ENCODE measurements at regions not wholly inside any gene's neighbourhood (a gene's known extent, or its start where the extent isn't known, plus 50 kb on each side); places are given as distances from the start of the nearest gene placed in this dataset.

GRCh38 chr14:103227094-103227768 lies 104.0 kb downstream of the TNFAIP2 start:
- ChIA-PET CTCF (interaction anchor here (0.5 kb wide), 1 partner anchor 36 kb away, joined by 3 read pairs; no protein-coding TSS in a partner anchor), POLR2A (no interaction called here)
- no peaks in the 10 kb centered on the region for H3K4me1 ChIP-seq (ENCODE audit: control insufficient read depth, insufficient read depth, low read length)
- H3K27ac ChIP-seq (ENCODE audit: extremely low read depth, low read depth, low read length): no peak overlapping the region
- H3K4me3 ChIP-seq (ENCODE audit: low read depth, low read length): no peak overlapping the region
- H3K9me3 ChIP-seq (ENCODE audit: control insufficient read depth, insufficient read depth, low read depth, low read length): no peaks in the 10 kb centered on the region
- no peaks in the 10 kb centered on the region for H3K36me3 ChIP-seq (ENCODE audit: control insufficient read depth in 2 of 2, insufficient read depth in 1 of 2, low read length in 2 of 2)
- TF ChIP-seq ZIC2 (tag by site-specific recombination; IDR thresholded peaks at IDR 0.05): peak; percentile 81
- TF ChIP-seq GLIS1 (tag by site-specific recombination; IDR thresholded peaks at IDR 0.05): peak; percentile 93
- no peak for TF ChIP-seq ZNF571 (tag by site-specific recombination; IDR thresholded peaks at IDR 0.05)
- TF ChIP-seq ZNF792 (tag by site-specific recombination; IDR thresholded peaks at IDR 0.05): no peak
- no peak for TF ChIP-seq GLIS2 (tag by site-specific recombination; IDR thresholded peaks at IDR 0.05)

- Histone ChIP-seq H3K9me3 (ENCODE audit: control insufficient read depth, insufficient read depth, low read depth, low read length) (no peaks in the 10 kb centered on the region), H3K27ac (ENCODE audit: extremely low read depth, low read depth, low read length) (no peak overlapping the region), H3K4me1 (ENCODE audit: control insufficient read depth, insufficient read depth, low read length) (peaks cover 5% of the 10 kb centered on the region), H3K36me3 (ENCODE audit: control insufficient read depth in 2 of 2, insufficient read depth in 1 of 2, low read length in 2 of 2) (no peaks in the 10 kb centered on the region), H3K4me3 (ENCODE audit: low read depth, low read length) (no peak overlapping the region)
- ChIA-PET POLR2A (no interaction called here), CTCF (no interaction called here)
- TF ChIP-seq ZSCAN16 (tag by site-specific recombination; IDR thresholded peaks at IDR 0.05) (no peak), ZNF830 (tag by site-specific recombination; IDR thresholded peaks at IDR 0.05; ENCODE audit: low read depth) (no peak), GLIS1 (tag by site-specific recombination; IDR thresholded peaks at IDR 0.05) (peak; percentile 18; the same call in 1 of the 2 replicates), ZNF121 (tag by site-specific recombination; IDR thresholded peaks at IDR 0.05) (no peak)
Observed at GRCh38 chr14:103228076-103228806, 105.0 kb downstream of the TNFAIP2 start.

- Histone ChIP-seq H3K36me3 (ENCODE audit: control insufficient read depth in 2 of 2, insufficient read depth in 1 of 2, low read length in 2 of 2) (no peaks in the 10 kb centered on the region), H3K9me3 (ENCODE audit: control insufficient read depth, insufficient read depth, low read depth, low read length) (no peaks in the 10 kb centered on the region), H3K4me1 (ENCODE audit: control insufficient read depth, insufficient read depth, low read length) (peaks cover 5% of the 10 kb centered on the region), H3K27ac (ENCODE audit: extremely low read depth, low read depth, low read length) (no peak overlapping the region), H3K4me3 (ENCODE audit: low read depth, low read length) (no peak overlapping the region)
- no peak for TF ChIP-seq ZNF596 (tag by site-specific recombination; IDR thresholded peaks at IDR 0.05)
- TF ChIP-seq SCRT2 (tag by site-specific recombination; IDR thresholded peaks at IDR 0.05): no peak
- no peak for TF ChIP-seq ZNF155 (tag by site-specific recombination; IDR thresholded peaks at IDR 0.05)
- no peak for TF ChIP-seq ZNF510 (tag by site-specific recombination; IDR thresholded peaks at IDR 0.05; ENCODE audit: insufficient replicate concordance)
- TF ChIP-seq ZNF18 (tag by site-specific recombination; IDR thresholded peaks at IDR 0.05): no peak
- TF ChIP-seq ZNF140 (tag by site-specific recombination; IDR thresholded peaks at IDR 0.05): no peak
- TF ChIP-seq ZSCAN30 (tag by site-specific recombination; IDR thresholded peaks at IDR 0.05): no peak
- TF ChIP-seq ZNF23 (tag by site-specific recombination; IDR thresholded peaks at IDR 0.05; ENCODE audit: borderline replicate concordance): no peak
- TF ChIP-seq ZXDB (tag by site-specific recombination; IDR thresholded peaks at IDR 0.05): no peak
- no peak for TF ChIP-seq ZNF580 (tag by site-specific recombination; IDR thresholded peaks at IDR 0.05)
- TF ChIP-seq BCL6B (tag by site-specific recombination; IDR thresholded peaks at IDR 0.05): no peak
- TF ChIP-seq ZNF501 (tag by site-specific recombination; IDR thresholded peaks at IDR 0.05): no peak
- no peak for TF ChIP-seq ZBTB7A (tag by site-specific recombination; IDR thresholded peaks at IDR 0.05; ENCODE audit: low read depth)
- TF ChIP-seq BCL11A (tag by site-specific recombination; IDR thresholded peaks at IDR 0.05; ENCODE audit: low read depth): no peak
- no peak for TF ChIP-seq ZNF202 (tag by site-specific recombination; IDR thresholded peaks at IDR 0.05; ENCODE audit: borderline replicate concordance)
- ChIA-PET POLR2A (no interaction called here), CTCF (no interaction called here)
Observed at GRCh38 chr14:103228866-103229265, 105.2 kb upstream of the EIF5 start.

Data from HEK293 (cell line).